Choroid plexus epithelial cell (primary cell): ENCODE measurements at regions not wholly inside any gene's neighbourhood (a gene's known extent, or its start where the extent isn't known, plus 50 kb on each side); places are given as distances from the start of the nearest gene placed in this dataset.
A peak's percentile ranks its signal among the peaks of the same experiment; 100 is the strongest.

Experiments used
- DNase-seq: peaks from one replicate; pipeline ENCODE4 v3.0.0-alpha.2; 2010; ENCODE audit warnings: low read depth
- H3K4me3 ChIP-seq: 2 replicates; pipeline ENCODE4 v1.5.1; 2011; ENCODE audit warnings: low read depth, mild to moderate bottlenecking, control low read depth, low read length, moderate library complexity
- TF ChIP-seq, protein P1 (sequence below): conservative IDR thresholded peaks from 2 replicates; pipeline ENCODE4 v1.5.1; 2011; ENCODE audit warnings: low read depth, mild to moderate bottlenecking, control low read depth, inconsistent platforms, low read length, moderate library complexity

DNA sequence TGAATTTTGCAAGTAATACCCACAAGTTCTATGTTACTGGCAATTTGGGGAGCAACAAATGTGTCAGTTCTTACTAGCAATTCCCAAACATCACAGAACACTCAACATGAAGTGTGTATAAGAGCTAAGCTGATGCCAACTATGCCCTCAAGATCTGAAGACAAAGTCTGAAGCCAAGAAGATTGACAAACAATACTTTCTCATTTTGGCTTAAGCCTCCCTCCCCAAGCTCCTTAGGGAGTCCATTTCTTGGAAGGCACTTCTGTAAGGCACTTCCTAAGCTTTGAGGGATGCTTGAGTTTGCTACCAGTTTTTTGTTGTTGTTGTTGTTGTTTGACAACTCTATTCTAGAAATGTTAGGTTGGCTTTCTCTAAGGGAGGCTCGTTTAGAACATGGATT, 154.4 kb upstream of the ZNF644 start:
- no peak for DNase-seq
- H3K4me3 ChIP-seq, result no peak overlapping the region
- TF ChIP-seq, protein P1, sequence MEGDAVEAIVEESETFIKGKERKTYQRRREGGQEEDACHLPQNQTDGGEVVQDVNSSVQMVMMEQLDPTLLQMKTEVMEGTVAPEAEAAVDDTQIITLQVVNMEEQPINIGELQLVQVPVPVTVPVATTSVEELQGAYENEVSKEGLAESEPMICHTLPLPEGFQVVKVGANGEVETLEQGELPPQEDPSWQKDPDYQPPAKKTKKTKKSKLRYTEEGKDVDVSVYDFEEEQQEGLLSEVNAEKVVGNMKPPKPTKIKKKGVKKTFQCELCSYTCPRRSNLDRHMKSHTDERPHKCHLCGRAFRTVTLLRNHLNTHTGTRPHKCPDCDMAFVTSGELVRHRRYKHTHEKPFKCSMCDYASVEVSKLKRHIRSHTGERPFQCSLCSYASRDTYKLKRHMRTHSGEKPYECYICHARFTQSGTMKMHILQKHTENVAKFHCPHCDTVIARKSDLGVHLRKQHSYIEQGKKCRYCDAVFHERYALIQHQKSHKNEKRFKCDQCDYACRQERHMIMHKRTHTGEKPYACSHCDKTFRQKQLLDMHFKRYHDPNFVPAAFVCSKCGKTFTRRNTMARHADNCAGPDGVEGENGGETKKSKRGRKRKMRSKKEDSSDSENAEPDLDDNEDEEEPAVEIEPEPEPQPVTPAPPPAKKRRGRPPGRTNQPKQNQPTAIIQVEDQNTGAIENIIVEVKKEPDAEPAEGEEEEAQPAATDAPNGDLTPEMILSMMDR, result no peak

- TF ChIP-seq, protein P1, result no peak
- no peak overlapping the region for H3K4me3 ChIP-seq
- no peak for DNase-seq
Observed at GRCh38 chr1:91174734-91175133, 152.9 kb upstream of the ZNF644 start.

DNA sequence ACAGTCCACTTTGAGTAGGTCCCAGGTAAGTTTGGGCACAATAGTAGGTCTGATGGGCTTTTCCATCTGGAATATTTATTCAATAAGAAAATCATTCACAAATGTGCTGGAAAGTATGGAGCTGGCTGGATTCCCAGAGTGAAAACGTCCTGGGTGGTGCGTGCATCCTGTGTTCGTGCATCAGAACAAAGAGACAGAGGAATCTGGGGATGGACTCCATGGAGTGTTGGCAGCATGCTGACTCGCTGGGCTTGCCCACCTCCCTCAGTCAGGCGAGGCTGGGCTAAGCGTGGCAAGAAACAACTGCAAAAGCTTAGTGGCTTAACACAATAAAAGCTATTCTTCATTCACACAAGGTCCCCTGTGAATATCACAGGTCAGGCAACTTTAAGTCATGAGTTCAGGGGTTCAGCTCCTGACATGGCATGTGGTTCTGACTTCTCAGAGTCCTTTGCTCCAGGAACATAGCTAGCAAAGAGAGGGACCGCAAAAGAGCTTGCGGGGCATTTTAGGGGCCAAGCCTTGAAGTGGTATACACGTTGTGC, 151.6 kb upstream of the ZNF644 start:
- TF ChIP-seq, protein P1, result no peak
- peak; percentile 3 for DNase-seq

DNA sequence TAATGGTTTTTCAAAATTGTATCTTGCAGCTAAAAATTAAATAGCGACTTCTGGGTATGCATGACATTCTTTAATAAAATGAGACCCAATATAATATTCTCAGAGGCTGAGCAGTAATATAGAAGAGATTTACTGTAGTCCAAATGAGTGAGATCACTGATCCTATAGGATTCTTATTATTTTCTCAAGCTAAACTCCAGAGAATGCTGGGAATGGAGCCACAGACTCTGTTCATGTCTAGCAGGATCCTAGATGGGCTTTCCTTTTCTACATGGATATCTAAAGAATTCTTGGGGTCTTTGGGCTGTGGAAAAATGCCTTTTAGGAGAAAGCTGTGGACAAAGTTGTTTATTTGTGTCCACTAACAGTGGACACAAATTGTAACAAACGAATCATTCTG, 150.7 kb upstream of the ZNF644 start:
- DNase-seq, result no peak
- TF ChIP-seq, protein P1, result no peak
- no peak overlapping the region for H3K4me3 ChIP-seq

More for the DNA sequence above, 151.6 kb upstream of the ZNF644 start:
- no peak overlapping the region for H3K4me3 ChIP-seq

DNA sequence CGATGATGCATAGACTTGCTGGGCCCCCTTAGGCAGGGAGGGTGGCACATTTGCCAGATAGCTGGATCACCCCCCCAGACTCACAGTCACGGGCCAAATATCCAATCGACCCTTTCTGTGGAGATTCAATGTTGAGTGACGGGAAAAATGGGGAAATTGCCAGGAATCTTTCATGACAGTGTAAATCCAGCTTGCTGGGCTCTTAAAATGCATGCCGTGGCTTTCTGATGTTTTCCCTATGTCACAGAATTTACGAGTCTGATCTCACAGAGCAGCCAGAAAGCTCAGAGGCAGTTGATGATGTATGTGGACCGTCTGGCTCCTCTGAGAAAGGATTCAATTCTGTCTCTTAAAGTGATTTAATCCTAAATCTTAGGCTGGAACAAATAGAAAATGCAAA, 150.1 kb upstream of the ZNF644 start:
- DNase-seq, result no peak
- no peak overlapping the region for H3K4me3 ChIP-seq
- TF ChIP-seq, protein P1, result no peak

GRCh38 chr1:91170571-91170970, 148.7 kb upstream of the ZNF644 start:
- no peak overlapping the region for H3K4me3 ChIP-seq
- TF ChIP-seq, protein P1, result no peak
- no peak for DNase-seq

- DNase-seq, result peak; percentile 74
- no peak overlapping the region for H3K4me3 ChIP-seq
- TF ChIP-seq, protein P1, result peak; percentile 95
Observed at GRCh38 chr1:91166106-91166712, 144.4 kb upstream of the ZNF644 start.
